PFSK-1 (cell line): ENCODE measurements at regions not wholly inside any gene's neighbourhood (a gene's known extent, or its start where the extent isn't known, plus 50 kb on each side); places are given as distances from the start of the nearest gene placed in this dataset.

Experiments used
- FOXP2 ChIP-seq: optimal IDR thresholded peaks from 2 replicates; pipeline ENCODE3; 2011; ENCODE audit warnings: borderline replicate concordance, control low read depth, inconsistent platforms; ENCODE audit not compliant: insufficient read depth; ENCODE audit errors: extremely low read length, extremely low read depth
- POLR2AphosphoS5 ChIP-seq: IDR thresholded peaks from 2 replicates; pipeline ENCODE4 v1.6.1; 2012; ENCODE audit warnings: low read depth, mild to moderate bottlenecking, control low read depth, low read length, moderate library complexity
- REST ChIP-seq, 2 experiments: IDR thresholded peaks; 2 replicates each; pipeline versions ENCODE4 v1.6.1 to v1.8.0; 2011 to 2012; ENCODE audit warnings: low read depth in 2 of 2, low read length in 2 of 2, control low read depth in 1 of 2, inconsistent platforms in 1 of 2, mild to moderate bottlenecking in 1 of 2, moderate library complexity in 1 of 2; ENCODE audit not compliant: insufficient read depth in 1 of 2
- SIN3A ChIP-seq: IDR thresholded peaks from 2 replicates; pipeline ENCODE4 v1.6.1; 2012; ENCODE audit warnings: mild to moderate bottlenecking, low read length, moderate library complexity, borderline replicate concordance; ENCODE audit not compliant: insufficient read depth
- TAF1 ChIP-seq: IDR thresholded peaks from 2 replicates; pipeline ENCODE4 v1.6.1; 2012; ENCODE audit warnings: low read length, control low read depth, borderline replicate concordance; ENCODE audit not compliant: insufficient read depth

GRCh38 chr2:153052807-153053559 lies 334.6 kb downstream of the ARL6IP6 start:
- TF ChIP-seq REST (IDR thresholded peaks at IDR 0.05; ENCODE audit: insufficient read depth in 1 of 2, low read depth in 2 of 2, low read length in 2 of 2) (no peak), TAF1 (no peak), SIN3A (no peak), FOXP2 (no peak), POLR2AphosphoS5 (no peak)

- no peak for TF ChIP-seq REST (IDR thresholded peaks at IDR 0.05; ENCODE audit: insufficient read depth in 1 of 2, low read depth in 2 of 2, low read length in 2 of 2)
- TF ChIP-seq SIN3A = no peak
- TF ChIP-seq FOXP2 = no peak
These were observed 328.8 kb downstream of the ARL6IP6 start for GRCh38 chr2:153047220-153047619.

GRCh38 chr2:153043385-153043784 lies 325.0 kb downstream of the ARL6IP6 start:
- TF ChIP-seq REST (IDR thresholded peaks at IDR 0.05; ENCODE audit: insufficient read depth in 1 of 2, low read depth in 2 of 2, low read length in 2 of 2) = no peak
- TF ChIP-seq FOXP2 = no peak
- TF ChIP-seq POLR2AphosphoS5 = no peak
- TF ChIP-seq SIN3A = no peak
- TF ChIP-seq TAF1 = no peak

- TF ChIP-seq POLR2AphosphoS5 (no peak), FOXP2 (no peak), REST (IDR thresholded peaks at IDR 0.05; ENCODE audit: insufficient read depth in 1 of 2, low read depth in 2 of 2, low read length in 2 of 2) (no peak), SIN3A (no peak), TAF1 (no peak)
These were observed 310.2 kb downstream of the ARL6IP6 start for GRCh38 chr2:153028626-153029025.
